Mammary epithelial cell (primary cell): ENCODE measurements at regions not wholly inside any gene's neighbourhood (a gene's known extent, or its start where the extent isn't known, plus 50 kb on each side); places are given as distances from the start of the nearest gene placed in this dataset.

ENCODE experiments used
- CTCF ChIP-seq, 2 donors: IDR thresholded peaks in 1 of 2; conservative IDR thresholded peaks in 1 of 2; 2 replicates each; pipeline ENCODE4 v1.5.1; 2011 to 2012; ENCODE audit warnings: inconsistent platforms in 2 of 2, low read length in 2 of 2, mild to moderate bottlenecking in 2 of 2, control low read depth in 1 of 2, low read depth in 1 of 2; ENCODE audit not compliant: insufficient read depth in 1 of 2; ENCODE audit errors: extremely low read depth in 1 of 2
- EZH2 ChIP-seq: IDR thresholded peaks from 2 replicates; pipeline ENCODE4 v1.6.1; 2012; ENCODE audit warnings: low read length, inconsistent platforms, borderline replicate concordance

- TF ChIP-seq CTCF (conservative IDR thresholded peaks at IDR 0.05 in 1 of 2, IDR thresholded peaks at IDR 0.05 in 1 of 2; ENCODE audit: extremely low read depth in 1 of 2, insufficient read depth in 1 of 2, low read depth in 1 of 2, low read length in 2 of 2) (no peak), EZH2 (no peak)
Observed at GRCh38 chr13:90502762-90503161, 844.7 kb upstream of the MIR17HG start.
